ENCODE measurements at regions not wholly inside any gene's neighbourhood (a gene's known extent, or its start where the extent isn't known, plus 50 kb on each side); places are given as distances from the start of the nearest gene placed in this dataset.

- TF ChIP-seq USF2 (IDR thresholded peaks at IDR 0.05; ENCODE audit: borderline replicate concordance, low read depth, low read length) = no peak
- no peak for TF ChIP-seq CTCF (IDR thresholded peaks at IDR 0.05)
- no peak for TF ChIP-seq CHD2 (IDR thresholded peaks at IDR 0.05; ENCODE audit: low read length, partially characterized antibody)
- TF ChIP-seq EP300 (IDR thresholded peaks at IDR 0.05; ENCODE audit: borderline replicate concordance in 1 of 2, low read depth in 1 of 2, low read length in 1 of 2) = no peak
- TF ChIP-seq YY1 (IDR thresholded peaks at IDR 0.05; ENCODE audit: low read depth) = no peak
- no peak for TF ChIP-seq GABPA (IDR thresholded peaks at IDR 0.05; ENCODE audit: low read depth)
- no peak for TF ChIP-seq USF1 (IDR thresholded peaks at IDR 0.05; ENCODE audit: borderline replicate concordance, low read depth)
- TF ChIP-seq NFIC (IDR thresholded peaks at IDR 0.05; ENCODE audit: borderline replicate concordance) = no peak
Measured at GRCh38 chr3:106366352-106366751, 497.5 kb upstream of the CBLB start.

Measured in SK-N-SH (cell line).